ENCODE measurements at regions not wholly inside any gene's neighbourhood (a gene's known extent, or its start where the extent isn't known, plus 50 kb on each side); places are given as distances from the start of the nearest gene placed in this dataset.

DNA sequence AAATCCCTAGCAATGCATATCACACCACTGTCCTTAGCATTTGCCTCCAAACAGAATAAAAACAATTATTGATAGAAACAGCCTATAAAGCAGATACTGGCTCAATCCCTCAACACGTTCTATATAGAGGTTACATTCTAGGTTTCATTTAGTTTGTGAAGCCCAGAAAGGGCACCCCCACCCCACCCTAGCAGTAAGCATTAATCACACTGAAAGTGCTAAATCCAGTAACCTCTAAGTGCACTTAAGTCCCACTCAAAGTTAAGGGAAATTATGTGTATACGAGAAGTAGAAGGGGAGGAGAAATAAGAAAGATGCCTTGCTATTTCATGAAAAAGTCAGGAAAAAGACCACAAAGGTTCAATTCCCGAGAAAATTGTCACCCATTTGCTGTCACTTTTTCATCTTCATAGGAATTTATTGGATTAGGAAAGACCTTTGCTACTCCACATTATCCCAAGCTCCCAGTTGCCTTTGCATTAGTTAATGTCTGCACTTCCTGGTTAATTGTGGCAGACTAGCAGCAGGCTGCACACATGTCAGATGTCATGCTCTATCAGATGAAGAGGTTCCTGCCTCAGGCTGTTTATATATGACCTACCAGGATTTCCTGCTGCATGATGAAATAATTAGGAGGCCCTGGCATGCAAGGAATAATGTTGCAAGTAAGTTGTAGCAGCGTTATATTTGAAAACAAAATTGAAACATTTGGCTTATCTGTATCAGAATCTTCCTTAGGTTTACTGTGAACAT lies 54.5 kb upstream of the LHX8 start (continued):
- TF ChIP-seq, protein P1, sequence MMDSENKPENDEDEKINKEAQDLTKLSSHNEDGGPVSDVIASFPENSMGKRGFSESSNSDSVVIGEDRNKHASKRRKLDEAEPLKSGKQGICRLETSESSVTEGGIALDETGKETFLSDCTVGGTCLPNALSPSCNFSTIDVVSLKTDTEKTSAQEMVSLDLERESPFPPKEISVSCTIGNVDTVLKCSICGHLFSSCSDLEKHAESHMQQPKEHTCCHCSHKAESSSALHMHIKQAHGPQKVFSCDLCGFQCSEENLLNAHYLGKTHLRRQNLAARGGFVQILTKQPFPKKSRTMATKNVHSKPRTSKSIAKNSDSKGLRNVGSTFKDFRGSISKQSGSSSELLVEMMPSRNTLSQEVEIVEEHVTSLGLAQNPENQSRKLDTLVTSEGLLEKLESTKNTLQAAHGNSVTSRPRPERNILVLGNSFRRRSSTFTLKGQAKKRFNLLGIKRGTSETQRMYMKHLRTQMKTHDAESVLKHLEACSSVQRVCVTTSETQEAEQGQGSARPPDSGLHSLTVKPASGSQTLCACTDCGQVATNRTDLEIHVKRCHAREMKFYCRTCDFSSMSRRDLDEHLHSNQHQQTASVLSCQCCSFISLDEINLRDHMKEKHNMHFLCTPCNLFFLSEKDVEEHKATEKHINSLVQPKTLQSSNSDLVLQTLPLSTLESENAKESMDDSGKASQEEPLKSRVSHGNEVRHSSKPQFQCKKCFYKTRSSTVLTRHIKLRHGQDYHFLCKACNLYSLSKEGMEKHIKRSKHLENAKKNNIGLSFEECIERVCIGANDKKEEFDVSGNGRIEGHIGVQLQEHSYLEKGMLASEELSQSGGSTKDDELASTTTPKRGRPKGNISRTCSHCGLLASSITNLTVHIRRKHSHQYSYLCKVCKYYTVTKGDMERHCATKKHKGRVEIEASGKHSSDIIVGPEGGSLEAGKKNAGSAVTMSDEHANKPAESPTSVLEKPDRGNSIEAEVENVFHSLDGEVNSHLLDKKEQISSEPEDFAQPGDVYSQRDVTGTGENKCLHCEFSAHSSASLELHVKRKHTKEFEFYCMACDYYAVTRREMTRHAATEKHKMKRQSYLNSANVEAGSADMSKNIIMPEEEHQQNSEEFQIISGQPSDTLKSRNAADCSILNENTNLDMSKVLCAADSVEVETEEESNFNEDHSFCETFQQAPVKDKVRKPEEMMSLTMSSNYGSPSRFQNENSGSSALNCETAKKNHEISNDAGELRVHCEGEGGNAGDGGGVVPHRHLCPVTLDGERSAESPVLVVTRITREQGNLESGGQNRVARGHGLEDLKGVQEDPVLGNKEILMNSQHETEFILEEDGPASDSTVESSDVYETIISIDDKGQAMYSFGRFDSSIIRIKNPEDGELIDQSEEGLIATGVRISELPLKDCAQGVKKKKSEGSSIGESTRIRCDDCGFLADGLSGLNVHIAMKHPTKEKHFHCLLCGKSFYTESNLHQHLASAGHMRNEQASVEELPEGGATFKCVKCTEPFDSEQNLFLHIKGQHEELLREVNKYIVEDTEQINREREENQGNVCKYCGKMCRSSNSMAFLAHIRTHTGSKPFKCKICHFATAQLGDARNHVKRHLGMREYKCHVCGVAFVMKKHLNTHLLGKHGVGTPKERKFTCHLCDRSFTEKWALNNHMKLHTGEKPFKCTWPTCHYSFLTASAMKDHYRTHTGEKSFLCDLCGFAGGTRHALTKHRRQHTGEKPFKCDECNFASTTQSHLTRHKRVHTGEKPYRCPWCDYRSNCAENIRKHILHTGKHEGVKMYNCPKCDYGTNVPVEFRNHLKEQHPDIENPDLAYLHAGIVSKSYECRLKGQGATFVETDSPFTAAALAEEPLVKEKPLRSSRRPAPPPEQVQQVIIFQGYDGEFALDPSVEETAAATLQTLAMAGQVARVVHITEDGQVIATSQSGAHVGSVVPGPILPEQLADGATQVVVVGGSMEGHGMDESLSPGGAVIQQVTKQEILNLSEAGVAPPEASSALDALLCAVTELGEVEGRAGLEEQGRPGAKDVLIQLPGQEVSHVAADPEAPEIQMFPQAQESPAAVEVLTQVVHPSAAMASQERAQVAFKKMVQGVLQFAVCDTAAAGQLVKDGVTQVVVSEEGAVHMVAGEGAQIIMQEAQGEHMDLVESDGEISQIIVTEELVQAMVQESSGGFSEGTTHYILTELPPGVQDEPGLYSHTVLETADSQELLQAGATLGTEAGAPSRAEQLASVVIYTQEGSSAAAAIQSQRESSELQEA (IDR thresholded peaks at IDR 0.05; ENCODE audit: low read depth) = no peak
- no peak for TF ChIP-seq ZNF274 (IDR thresholded peaks at IDR 0.05; ENCODE audit: borderline replicate concordance, low read depth, low read length)
- no peak for TF ChIP-seq HDAC2 (IDR thresholded peaks at IDR 0.05)
- TF ChIP-seq DDX20 (tag; IDR thresholded peaks at IDR 0.05; ENCODE audit: low read depth) = no peak
- no peak for TF ChIP-seq POLR2B (IDR thresholded peaks at IDR 0.05; ENCODE audit: low read depth, partially characterized antibody)
- TF ChIP-seq, protein P2, sequence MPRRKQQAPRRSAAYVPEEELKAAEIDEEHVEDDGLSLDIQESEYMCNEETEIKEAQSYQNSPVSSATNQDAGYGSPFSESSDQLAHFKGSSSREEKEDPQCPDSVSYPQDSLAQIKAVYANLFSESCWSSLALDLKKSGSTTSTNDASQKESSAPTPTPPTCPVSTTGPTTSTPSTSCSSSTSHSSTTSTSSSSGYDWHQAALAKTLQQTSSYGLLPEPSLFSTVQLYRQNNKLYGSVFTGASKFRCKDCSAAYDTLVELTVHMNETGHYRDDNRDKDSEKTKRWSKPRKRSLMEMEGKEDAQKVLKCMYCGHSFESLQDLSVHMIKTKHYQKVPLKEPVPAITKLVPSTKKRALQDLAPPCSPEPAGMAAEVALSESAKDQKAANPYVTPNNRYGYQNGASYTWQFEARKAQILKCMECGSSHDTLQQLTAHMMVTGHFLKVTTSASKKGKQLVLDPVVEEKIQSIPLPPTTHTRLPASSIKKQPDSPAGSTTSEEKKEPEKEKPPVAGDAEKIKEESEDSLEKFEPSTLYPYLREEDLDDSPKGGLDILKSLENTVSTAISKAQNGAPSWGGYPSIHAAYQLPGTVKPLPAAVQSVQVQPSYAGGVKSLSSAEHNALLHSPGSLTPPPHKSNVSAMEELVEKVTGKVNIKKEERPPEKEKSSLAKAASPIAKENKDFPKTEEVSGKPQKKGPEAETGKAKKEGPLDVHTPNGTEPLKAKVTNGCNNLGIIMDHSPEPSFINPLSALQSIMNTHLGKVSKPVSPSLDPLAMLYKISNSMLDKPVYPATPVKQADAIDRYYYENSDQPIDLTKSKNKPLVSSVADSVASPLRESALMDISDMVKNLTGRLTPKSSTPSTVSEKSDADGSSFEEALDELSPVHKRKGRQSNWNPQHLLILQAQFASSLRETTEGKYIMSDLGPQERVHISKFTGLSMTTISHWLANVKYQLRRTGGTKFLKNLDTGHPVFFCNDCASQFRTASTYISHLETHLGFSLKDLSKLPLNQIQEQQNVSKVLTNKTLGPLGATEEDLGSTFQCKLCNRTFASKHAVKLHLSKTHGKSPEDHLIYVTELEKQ (CRISPR knock-in tag; IDR thresholded peaks at IDR 0.05) = no peak
- TF ChIP-seq, protein P3, sequence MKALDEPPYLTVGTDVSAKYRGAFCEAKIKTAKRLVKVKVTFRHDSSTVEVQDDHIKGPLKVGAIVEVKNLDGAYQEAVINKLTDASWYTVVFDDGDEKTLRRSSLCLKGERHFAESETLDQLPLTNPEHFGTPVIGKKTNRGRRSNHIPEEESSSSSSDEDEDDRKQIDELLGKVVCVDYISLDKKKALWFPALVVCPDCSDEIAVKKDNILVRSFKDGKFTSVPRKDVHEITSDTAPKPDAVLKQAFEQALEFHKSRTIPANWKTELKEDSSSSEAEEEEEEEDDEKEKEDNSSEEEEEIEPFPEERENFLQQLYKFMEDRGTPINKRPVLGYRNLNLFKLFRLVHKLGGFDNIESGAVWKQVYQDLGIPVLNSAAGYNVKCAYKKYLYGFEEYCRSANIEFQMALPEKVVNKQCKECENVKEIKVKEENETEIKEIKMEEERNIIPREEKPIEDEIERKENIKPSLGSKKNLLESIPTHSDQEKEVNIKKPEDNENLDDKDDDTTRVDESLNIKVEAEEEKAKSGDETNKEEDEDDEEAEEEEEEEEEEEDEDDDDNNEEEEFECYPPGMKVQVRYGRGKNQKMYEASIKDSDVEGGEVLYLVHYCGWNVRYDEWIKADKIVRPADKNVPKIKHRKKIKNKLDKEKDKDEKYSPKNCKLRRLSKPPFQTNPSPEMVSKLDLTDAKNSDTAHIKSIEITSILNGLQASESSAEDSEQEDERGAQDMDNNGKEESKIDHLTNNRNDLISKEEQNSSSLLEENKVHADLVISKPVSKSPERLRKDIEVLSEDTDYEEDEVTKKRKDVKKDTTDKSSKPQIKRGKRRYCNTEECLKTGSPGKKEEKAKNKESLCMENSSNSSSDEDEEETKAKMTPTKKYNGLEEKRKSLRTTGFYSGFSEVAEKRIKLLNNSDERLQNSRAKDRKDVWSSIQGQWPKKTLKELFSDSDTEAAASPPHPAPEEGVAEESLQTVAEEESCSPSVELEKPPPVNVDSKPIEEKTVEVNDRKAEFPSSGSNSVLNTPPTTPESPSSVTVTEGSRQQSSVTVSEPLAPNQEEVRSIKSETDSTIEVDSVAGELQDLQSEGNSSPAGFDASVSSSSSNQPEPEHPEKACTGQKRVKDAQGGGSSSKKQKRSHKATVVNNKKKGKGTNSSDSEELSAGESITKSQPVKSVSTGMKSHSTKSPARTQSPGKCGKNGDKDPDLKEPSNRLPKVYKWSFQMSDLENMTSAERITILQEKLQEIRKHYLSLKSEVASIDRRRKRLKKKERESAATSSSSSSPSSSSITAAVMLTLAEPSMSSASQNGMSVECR (CRISPR knock-in tag; IDR thresholded peaks at IDR 0.05) = no peak
- no peak for TF ChIP-seq KDM5B (IDR thresholded peaks at IDR 0.05; ENCODE audit: insufficient replicate concordance, low read depth, low read length)
- TF ChIP-seq GATA2 (CRISPR knock-in tag; IDR thresholded peaks at IDR 0.05) = no peak

Measured in K562 (cell line).